ENCODE measurements at regions not wholly inside any gene's neighbourhood (a gene's known extent, or its start where the extent isn't known, plus 50 kb on each side); places are given as distances from the start of the nearest gene placed in this dataset.

- Histone ChIP-seq H2AFZ (ENCODE audit: low read depth, low read length) (no peak overlapping the region), H3K36me3 (ENCODE audit: insufficient read depth, low read length) (no peaks in the 10 kb centered on the region), H3K27me3 (ENCODE audit: insufficient read depth, low read length) (no peaks in the 10 kb centered on the region), H3K4me1 (ENCODE audit: insufficient read depth, low read length) (peaks cover 17% of the 10 kb centered on the region), H3K4me2 (ENCODE audit: low read length) (no peak overlapping the region), H3K27ac (ENCODE audit: low read depth, low read length) (no peak overlapping the region), H3K9me3 (ENCODE audit: insufficient read depth, low read depth, low read length) (no peaks in the 10 kb centered on the region), H3K9ac (ENCODE audit: low read length) (no peak overlapping the region), H3K79me2 (ENCODE audit: insufficient read depth, low read length) (no peaks in the 10 kb centered on the region), H4K20me1 (ENCODE audit: insufficient read depth, low read length) (peaks cover 61% of the 10 kb centered on the region), H3K4me3 (ENCODE audit: insufficient read depth, low read depth, low read length) (no peak overlapping the region)
- Mint-ChIP-seq H3K4me1 (ENCODE audit: low read depth, unreplicated experiment) (peaks cover 22% of the 10 kb centered on the region), H3K36me3 (ENCODE audit: low read depth, unreplicated experiment) (peaks cover 3% of the 10 kb centered on the region), H3K27ac (ENCODE audit: unreplicated experiment) (no peak overlapping the region), H3K4me3 (ENCODE audit: unreplicated experiment) (no peak overlapping the region), H3K9me3 (ENCODE audit: unreplicated experiment) (peaks cover 3% of the 10 kb centered on the region), H3K27me3 (ENCODE audit: low read depth, unreplicated experiment) (peaks cover 1% of the 10 kb centered on the region)
- DNase-seq (ENCODE audit: low read depth): no peak
- FAIRE-seq: no peak
- no peak for TF ChIP-seq EZH2 (IDR thresholded peaks at IDR 0.05; ENCODE audit: insufficient read depth, low read length)
- TF ChIP-seq, protein P1, sequence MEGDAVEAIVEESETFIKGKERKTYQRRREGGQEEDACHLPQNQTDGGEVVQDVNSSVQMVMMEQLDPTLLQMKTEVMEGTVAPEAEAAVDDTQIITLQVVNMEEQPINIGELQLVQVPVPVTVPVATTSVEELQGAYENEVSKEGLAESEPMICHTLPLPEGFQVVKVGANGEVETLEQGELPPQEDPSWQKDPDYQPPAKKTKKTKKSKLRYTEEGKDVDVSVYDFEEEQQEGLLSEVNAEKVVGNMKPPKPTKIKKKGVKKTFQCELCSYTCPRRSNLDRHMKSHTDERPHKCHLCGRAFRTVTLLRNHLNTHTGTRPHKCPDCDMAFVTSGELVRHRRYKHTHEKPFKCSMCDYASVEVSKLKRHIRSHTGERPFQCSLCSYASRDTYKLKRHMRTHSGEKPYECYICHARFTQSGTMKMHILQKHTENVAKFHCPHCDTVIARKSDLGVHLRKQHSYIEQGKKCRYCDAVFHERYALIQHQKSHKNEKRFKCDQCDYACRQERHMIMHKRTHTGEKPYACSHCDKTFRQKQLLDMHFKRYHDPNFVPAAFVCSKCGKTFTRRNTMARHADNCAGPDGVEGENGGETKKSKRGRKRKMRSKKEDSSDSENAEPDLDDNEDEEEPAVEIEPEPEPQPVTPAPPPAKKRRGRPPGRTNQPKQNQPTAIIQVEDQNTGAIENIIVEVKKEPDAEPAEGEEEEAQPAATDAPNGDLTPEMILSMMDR (IDR thresholded peaks at IDR 0.05; ENCODE audit: insufficient read depth, low read depth, low read length): no peak
Measured at GRCh38 chr12:123058980-123059379, 78.5 kb downstream of the ARL6IP4 start.

- H3K9ac ChIP-seq (ENCODE audit: low read length): no peak overlapping the region
- no peak overlapping the region for H3K4me2 ChIP-seq (ENCODE audit: low read length)
- Mint-ChIP-seq H3K27me3 (ENCODE audit: low read depth, unreplicated experiment) (peaks cover 1% of the 10 kb centered on the region), H3K4me1 (ENCODE audit: low read depth, unreplicated experiment) (peaks cover 19% of the 10 kb centered on the region), H3K27ac (ENCODE audit: unreplicated experiment) (no peak overlapping the region), H3K36me3 (ENCODE audit: low read depth, unreplicated experiment) (peaks cover 3% of the 10 kb centered on the region), H3K9me3 (ENCODE audit: unreplicated experiment) (peaks cover 3% of the 10 kb centered on the region), H3K4me3 (ENCODE audit: unreplicated experiment) (no peak overlapping the region)
- no peaks in the 10 kb centered on the region for H3K27me3 ChIP-seq (ENCODE audit: insufficient read depth, low read length)
- no peak for TF ChIP-seq EZH2 (IDR thresholded peaks at IDR 0.05; ENCODE audit: insufficient read depth, low read length)
- TF ChIP-seq, protein P1 (IDR thresholded peaks at IDR 0.05; ENCODE audit: insufficient read depth, low read depth, low read length): no peak
- peaks cover 56% of the 10 kb centered on the region for H4K20me1 ChIP-seq (ENCODE audit: insufficient read depth, low read length)
- no peak for FAIRE-seq
- H3K36me3 ChIP-seq (ENCODE audit: insufficient read depth, low read length): no peaks in the 10 kb centered on the region
- no peak overlapping the region for H3K27ac ChIP-seq (ENCODE audit: low read depth, low read length)
- no peak overlapping the region for H3K4me3 ChIP-seq (ENCODE audit: insufficient read depth, low read depth, low read length)
- H3K4me1 ChIP-seq (ENCODE audit: insufficient read depth, low read length): peaks cover 16% of the 10 kb centered on the region
- no peak overlapping the region for H2AFZ ChIP-seq (ENCODE audit: low read depth, low read length)
- H3K9me3 ChIP-seq (ENCODE audit: insufficient read depth, low read depth, low read length): no peaks in the 10 kb centered on the region
- no peaks in the 10 kb centered on the region for H3K79me2 ChIP-seq (ENCODE audit: insufficient read depth, low read length)
- DNase-seq (ENCODE audit: low read depth): no peak
Measured at GRCh38 chr12:123058481-123058880, 78.0 kb downstream of the ARL6IP4 start.

- Histone ChIP-seq H2AFZ (ENCODE audit: low read depth, low read length) (no peak overlapping the region), H3K27ac (ENCODE audit: low read depth, low read length) (no peak overlapping the region), H3K4me1 (ENCODE audit: insufficient read depth, low read length) (peaks cover 8% of the 10 kb centered on the region), H3K4me2 (ENCODE audit: low read length) (no peak overlapping the region), H4K20me1 (ENCODE audit: insufficient read depth, low read length) (peaks cover 49% of the 10 kb centered on the region), H3K36me3 (ENCODE audit: insufficient read depth, low read length) (no peaks in the 10 kb centered on the region), H3K27me3 (ENCODE audit: insufficient read depth, low read length) (no peaks in the 10 kb centered on the region), H3K9ac (ENCODE audit: low read length) (no peak overlapping the region), H3K4me3 (ENCODE audit: insufficient read depth, low read depth, low read length) (no peak overlapping the region), H3K79me2 (ENCODE audit: insufficient read depth, low read length) (no peaks in the 10 kb centered on the region), H3K9me3 (ENCODE audit: insufficient read depth, low read depth, low read length) (no peaks in the 10 kb centered on the region)
- Mint-ChIP-seq H3K4me3 (ENCODE audit: unreplicated experiment) (no peak overlapping the region), H3K27me3 (ENCODE audit: low read depth, unreplicated experiment) (peaks cover 1% of the 10 kb centered on the region), H3K36me3 (ENCODE audit: low read depth, unreplicated experiment) (peaks cover 3% of the 10 kb centered on the region), H3K27ac (ENCODE audit: unreplicated experiment) (no peak overlapping the region), H3K4me1 (ENCODE audit: low read depth, unreplicated experiment) (peaks cover 15% of the 10 kb centered on the region), H3K9me3 (ENCODE audit: unreplicated experiment) (peaks cover 4% of the 10 kb centered on the region)
- no peak for DNase-seq (ENCODE audit: low read depth)
- no peak for FAIRE-seq
- TF ChIP-seq EZH2 (IDR thresholded peaks at IDR 0.05; ENCODE audit: insufficient read depth, low read length): no peak
- TF ChIP-seq, protein P1 (IDR thresholded peaks at IDR 0.05; ENCODE audit: insufficient read depth, low read depth, low read length): no peak
Measured at GRCh38 chr12:123057513-123058265, 77.2 kb downstream of the ARL6IP4 start.

Measured in astrocyte (in vitro differentiated cells and primary cell).